ENCODE measurements at regions not wholly inside any gene's neighbourhood (a gene's known extent, or its start where the extent isn't known, plus 50 kb on each side); places are given as distances from the start of the nearest gene placed in this dataset.

DNA sequence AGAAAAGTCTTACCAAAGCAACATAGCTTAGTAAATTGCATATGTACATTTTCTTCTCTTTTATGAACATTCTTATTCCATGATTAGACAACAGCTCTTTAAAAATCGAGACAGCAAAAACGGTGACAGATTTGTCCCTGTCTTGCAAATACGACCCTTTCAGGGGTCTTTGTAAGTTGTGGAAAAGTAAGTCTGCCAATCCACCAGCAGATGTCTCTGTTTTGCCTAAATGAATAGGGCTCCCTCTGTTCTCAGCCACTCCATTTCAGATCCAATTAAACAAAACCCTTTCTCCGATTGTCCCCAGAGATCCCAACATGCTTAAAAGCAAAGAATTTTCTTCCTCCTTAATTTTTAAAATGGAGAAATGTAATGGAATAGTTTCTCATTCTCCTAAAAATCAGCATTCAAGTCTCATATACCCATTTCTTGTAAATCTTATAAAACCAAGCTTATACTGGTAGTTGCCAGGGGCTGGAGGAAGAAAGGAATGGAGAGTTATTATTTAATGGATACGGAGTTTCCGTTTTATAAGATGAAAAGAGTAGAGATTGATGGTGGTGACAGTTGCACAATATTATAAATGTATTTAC, 61.0 kb upstream of the NFE2L3 start:
- TF ChIP-seq, protein P1, sequence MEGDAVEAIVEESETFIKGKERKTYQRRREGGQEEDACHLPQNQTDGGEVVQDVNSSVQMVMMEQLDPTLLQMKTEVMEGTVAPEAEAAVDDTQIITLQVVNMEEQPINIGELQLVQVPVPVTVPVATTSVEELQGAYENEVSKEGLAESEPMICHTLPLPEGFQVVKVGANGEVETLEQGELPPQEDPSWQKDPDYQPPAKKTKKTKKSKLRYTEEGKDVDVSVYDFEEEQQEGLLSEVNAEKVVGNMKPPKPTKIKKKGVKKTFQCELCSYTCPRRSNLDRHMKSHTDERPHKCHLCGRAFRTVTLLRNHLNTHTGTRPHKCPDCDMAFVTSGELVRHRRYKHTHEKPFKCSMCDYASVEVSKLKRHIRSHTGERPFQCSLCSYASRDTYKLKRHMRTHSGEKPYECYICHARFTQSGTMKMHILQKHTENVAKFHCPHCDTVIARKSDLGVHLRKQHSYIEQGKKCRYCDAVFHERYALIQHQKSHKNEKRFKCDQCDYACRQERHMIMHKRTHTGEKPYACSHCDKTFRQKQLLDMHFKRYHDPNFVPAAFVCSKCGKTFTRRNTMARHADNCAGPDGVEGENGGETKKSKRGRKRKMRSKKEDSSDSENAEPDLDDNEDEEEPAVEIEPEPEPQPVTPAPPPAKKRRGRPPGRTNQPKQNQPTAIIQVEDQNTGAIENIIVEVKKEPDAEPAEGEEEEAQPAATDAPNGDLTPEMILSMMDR (IDR thresholded peaks at IDR 0.05; ENCODE audit: unreplicated experiment), result peak; percentile 72
- Mint-ChIP-seq H3K4me1 (ENCODE audit: low read depth) (peaks cover 15% of the 10 kb centered on the region), H3K27ac (no peak overlapping the region), H3K27me3 (no peaks in the 10 kb centered on the region), H3K4me3 (ENCODE audit: low read depth) (no peak overlapping the region), H3K9me3 (ENCODE audit: low read depth) (no peaks in the 10 kb centered on the region), H3K36me3 (ENCODE audit: insufficient read depth) (no peaks in the 10 kb centered on the region)
- DNase-seq (ENCODE audit: low spot score, unreplicated experiment), result no peak

DNA sequence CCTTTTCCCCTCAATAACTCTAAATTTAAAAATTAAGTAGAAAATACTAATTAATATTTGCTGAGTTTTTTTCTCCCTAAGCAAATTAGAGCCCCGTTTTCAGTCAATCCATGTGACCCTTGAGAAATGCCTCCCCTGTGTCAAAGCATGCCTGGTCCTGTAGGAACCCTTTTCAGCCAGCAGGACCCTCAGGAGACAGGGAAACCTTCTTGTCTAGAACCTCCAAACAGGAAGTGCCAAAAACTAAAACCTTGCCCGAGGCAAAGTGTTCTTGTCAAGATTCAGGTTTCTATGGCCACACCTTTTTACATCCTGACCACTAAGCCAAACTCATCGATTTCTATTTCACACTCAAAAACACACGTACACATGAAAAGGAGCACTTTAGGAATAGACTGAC, 60.1 kb upstream of the NFE2L3 start:
- no peak overlapping the region for H3K4me3 Mint-ChIP-seq (ENCODE audit: low read depth)
- H3K9me3 Mint-ChIP-seq (ENCODE audit: low read depth), result no peaks in the 10 kb centered on the region
- DNase-seq (ENCODE audit: low spot score, unreplicated experiment), result no peak
- peaks cover 15% of the 10 kb centered on the region for H3K4me1 Mint-ChIP-seq (ENCODE audit: low read depth)
- no peaks in the 10 kb centered on the region for H3K36me3 Mint-ChIP-seq (ENCODE audit: insufficient read depth)
- no peak overlapping the region for H3K27ac Mint-ChIP-seq
- H3K27me3 Mint-ChIP-seq, result no peaks in the 10 kb centered on the region
- TF ChIP-seq, protein P1 (IDR thresholded peaks at IDR 0.05; ENCODE audit: unreplicated experiment), result peak; percentile 19

DNA sequence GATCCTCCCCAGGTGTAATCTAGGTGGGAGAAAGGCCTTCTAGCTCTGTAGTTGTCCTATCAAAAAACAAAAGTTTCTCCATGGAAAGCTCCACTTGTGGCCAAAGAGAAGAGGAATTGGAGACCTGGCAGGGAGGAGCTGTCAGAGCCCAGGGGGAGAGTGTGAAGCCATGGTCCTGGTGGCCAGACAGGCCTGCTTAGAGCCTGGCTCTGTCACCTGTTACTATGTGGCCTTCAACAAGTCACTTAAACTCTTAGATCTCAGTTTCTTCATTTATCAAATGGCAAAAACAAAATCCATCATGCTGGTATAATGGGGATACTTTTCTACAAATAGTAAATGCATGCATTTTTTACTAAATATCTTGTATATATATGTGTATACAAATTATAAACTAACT, 59.0 kb upstream of the NFE2L3 start:
- no peaks in the 10 kb centered on the region for H3K36me3 Mint-ChIP-seq (ENCODE audit: insufficient read depth)
- no peaks in the 10 kb centered on the region for H3K27me3 Mint-ChIP-seq
- no peak for DNase-seq (ENCODE audit: low spot score, unreplicated experiment)
- H3K27ac Mint-ChIP-seq, result no peak overlapping the region
- TF ChIP-seq, protein P1 (IDR thresholded peaks at IDR 0.05; ENCODE audit: unreplicated experiment), result no peak
- no peaks in the 10 kb centered on the region for H3K9me3 Mint-ChIP-seq (ENCODE audit: low read depth)
- peaks cover 9% of the 10 kb centered on the region for H3K4me1 Mint-ChIP-seq (ENCODE audit: low read depth)
- H3K4me3 Mint-ChIP-seq (ENCODE audit: low read depth), result no peak overlapping the region

DNA sequence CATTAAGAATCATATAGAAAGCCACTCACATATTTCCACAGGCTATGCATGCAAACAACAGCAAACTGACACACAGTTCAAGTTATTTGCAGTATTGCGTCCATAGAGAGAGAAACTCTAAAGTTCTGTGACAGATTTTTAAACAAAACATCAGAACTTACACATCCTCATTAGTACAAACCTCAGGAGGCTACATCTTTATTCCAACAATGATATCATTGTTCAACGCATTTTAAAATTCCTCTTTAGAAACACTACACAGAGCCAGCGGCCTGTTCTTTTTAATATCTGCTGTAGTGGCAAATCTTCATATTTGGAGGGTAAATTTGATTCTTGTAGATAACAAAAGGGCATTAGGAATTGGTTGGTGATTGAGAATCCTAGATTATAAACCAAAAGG, 55.9 kb upstream of the NFE2L3 start:
- Mint-ChIP-seq H3K4me3 (ENCODE audit: low read depth) (no peak overlapping the region), H3K27ac (no peak overlapping the region), H3K4me1 (ENCODE audit: low read depth) (peaks cover 1% of the 10 kb centered on the region), H3K27me3 (no peaks in the 10 kb centered on the region), H3K36me3 (ENCODE audit: insufficient read depth) (no peaks in the 10 kb centered on the region), H3K9me3 (ENCODE audit: low read depth) (no peaks in the 10 kb centered on the region)
- DNase-seq (ENCODE audit: low spot score, unreplicated experiment), result no peak
- TF ChIP-seq, protein P1 (IDR thresholded peaks at IDR 0.05; ENCODE audit: unreplicated experiment), result no peak

DNA sequence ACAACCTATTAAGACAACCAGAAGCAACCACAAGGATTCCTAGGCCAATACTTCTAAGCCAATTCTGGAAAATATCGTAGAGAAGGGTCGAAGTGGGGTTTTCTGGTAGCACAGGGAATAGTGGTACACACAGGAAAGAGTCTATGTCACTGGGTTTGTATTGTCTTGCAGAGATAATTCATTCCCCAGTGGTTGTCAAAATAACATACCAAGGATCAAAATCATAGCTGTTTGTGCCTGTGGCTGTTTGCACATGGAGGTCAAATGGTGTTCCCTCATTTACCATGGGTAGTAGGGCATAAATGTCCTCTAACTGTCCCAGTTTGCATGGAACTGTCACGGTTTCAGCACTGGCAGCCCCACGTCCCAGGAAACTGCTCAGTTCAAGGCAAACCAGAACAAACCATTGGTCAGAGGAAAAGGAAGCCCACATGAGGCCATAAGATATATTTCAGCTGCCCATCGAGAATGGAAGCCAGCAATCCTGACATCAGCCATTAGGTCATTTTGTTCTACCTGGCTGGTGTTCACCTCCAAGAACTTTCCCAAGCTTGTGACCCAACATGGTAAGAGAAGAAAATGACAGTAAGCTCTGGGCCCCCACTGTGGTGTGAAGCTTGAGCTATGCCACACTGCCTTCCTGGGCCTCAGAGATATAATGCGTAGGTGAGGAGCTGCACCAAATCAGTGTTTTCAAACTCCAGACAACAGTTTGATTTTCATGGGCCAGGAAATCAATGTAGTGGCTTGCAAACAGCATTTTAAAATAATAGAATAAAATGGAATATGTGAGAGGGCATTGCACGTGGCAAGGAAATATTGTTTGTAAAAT, 53.9 kb upstream of the NFE2L3 start:
- Mint-ChIP-seq H3K4me3 (ENCODE audit: low read depth) (no peak overlapping the region), H3K36me3 (ENCODE audit: insufficient read depth) (no peaks in the 10 kb centered on the region), H3K27me3 (no peaks in the 10 kb centered on the region), H3K27ac (peak overlapping the region; percentile 16), H3K9me3 (ENCODE audit: low read depth) (no peaks in the 10 kb centered on the region), H3K4me1 (ENCODE audit: low read depth) (peaks cover 11% of the 10 kb centered on the region)
- DNase-seq (ENCODE audit: low spot score, unreplicated experiment), result no peak
- TF ChIP-seq, protein P1 (IDR thresholded peaks at IDR 0.05; ENCODE audit: unreplicated experiment), result no peak

All from progenitor cell of endocrine pancreas (in vitro differentiated cells).